ENCODE measurements at regions not wholly inside any gene's neighbourhood (a gene's known extent, or its start where the extent isn't known, plus 50 kb on each side); places are given as distances from the start of the nearest gene placed in this dataset.

DNA sequence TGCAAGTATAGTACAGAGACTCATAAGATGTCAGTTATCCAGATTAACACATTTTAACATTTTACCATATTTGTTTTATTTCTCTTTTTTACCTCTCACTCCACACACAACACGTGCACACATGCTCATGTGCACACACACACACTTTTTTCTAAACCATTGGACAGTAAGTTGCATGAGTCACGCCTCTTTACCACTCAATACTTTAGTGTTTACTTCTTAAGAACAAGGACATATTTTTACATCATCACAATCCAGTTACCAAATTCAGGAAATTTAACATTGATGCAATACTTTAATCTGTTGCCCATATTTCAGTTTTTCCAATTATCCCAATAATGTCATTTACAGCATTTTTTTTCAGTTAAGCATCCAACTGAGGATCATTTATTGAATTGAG, 109.0 kb downstream of the RIN2 start:
- no peak for TF ChIP-seq TAF1 (IDR thresholded peaks at IDR 0.05; ENCODE audit: borderline replicate concordance, insufficient read depth, low read length)
- no peak for TF ChIP-seq POLR2AphosphoS5 (IDR thresholded peaks at IDR 0.05; ENCODE audit: low read depth, low read length)
- TF ChIP-seq REST (IDR thresholded peaks at IDR 0.05; ENCODE audit: insufficient read depth in 1 of 2, low read depth in 2 of 2, low read length in 2 of 2): no peak
- no peak for TF ChIP-seq FOXP2 (optimal IDR thresholded peaks at IDR 0.05; ENCODE audit: borderline replicate concordance, extremely low read depth, extremely low read length, insufficient read depth)
- TF ChIP-seq SIN3A (IDR thresholded peaks at IDR 0.05; ENCODE audit: borderline replicate concordance, insufficient read depth, low read length): no peak

DNA sequence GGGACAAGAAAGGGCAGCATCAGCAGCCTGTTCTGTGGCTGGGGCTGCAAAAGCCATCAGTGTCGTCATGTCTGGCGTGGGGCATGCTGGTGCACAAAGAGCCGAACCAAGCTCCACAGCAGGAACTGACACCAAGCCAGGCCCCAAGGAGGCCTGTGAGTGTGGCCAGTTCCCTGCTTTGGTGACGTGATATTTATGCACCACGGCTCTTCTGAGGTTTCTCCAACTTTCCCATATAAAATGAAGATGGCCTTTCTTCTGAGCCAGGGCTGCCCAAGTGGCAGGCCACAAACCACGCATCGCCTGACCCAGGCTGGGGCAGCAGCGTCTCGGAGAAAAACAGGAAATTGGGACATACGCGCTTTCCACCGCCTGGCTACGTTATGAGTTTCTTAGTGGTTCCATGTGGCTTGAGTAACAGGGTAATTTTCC, 109.9 kb downstream of the RIN2 start:
- no peak for TF ChIP-seq REST (IDR thresholded peaks at IDR 0.05; ENCODE audit: insufficient read depth in 1 of 2, low read depth in 2 of 2, low read length in 2 of 2)
- no peak for TF ChIP-seq TAF1 (IDR thresholded peaks at IDR 0.05; ENCODE audit: borderline replicate concordance, insufficient read depth, low read length)
- no peak for TF ChIP-seq POLR2AphosphoS5 (IDR thresholded peaks at IDR 0.05; ENCODE audit: low read depth, low read length)
- no peak for TF ChIP-seq SIN3A (IDR thresholded peaks at IDR 0.05; ENCODE audit: borderline replicate concordance, insufficient read depth, low read length)
- no peak for TF ChIP-seq FOXP2 (optimal IDR thresholded peaks at IDR 0.05; ENCODE audit: borderline replicate concordance, extremely low read depth, extremely low read length, insufficient read depth)

- TF ChIP-seq SIN3A (IDR thresholded peaks at IDR 0.05; ENCODE audit: borderline replicate concordance, insufficient read depth, low read length): no peak
Measured at GRCh38 chr20:19868441-19868840, 110.4 kb downstream of the RIN2 start.

GRCh38 chr20:19872001-19872400, 113.9 kb downstream of the RIN2 start:
- TF ChIP-seq REST (IDR thresholded peaks at IDR 0.05; ENCODE audit: insufficient read depth in 1 of 2, low read depth in 2 of 2, low read length in 2 of 2) (no peak), POLR2AphosphoS5 (IDR thresholded peaks at IDR 0.05; ENCODE audit: low read depth, low read length) (no peak), FOXP2 (optimal IDR thresholded peaks at IDR 0.05; ENCODE audit: borderline replicate concordance, extremely low read depth, extremely low read length, insufficient read depth) (no peak)

GRCh38 chr20:19874040-19874727, 116.1 kb downstream of the RIN2 start:
- TF ChIP-seq FOXP2 (optimal IDR thresholded peaks at IDR 0.05; ENCODE audit: borderline replicate concordance, extremely low read depth, extremely low read length, insufficient read depth) (no peak), TAF1 (IDR thresholded peaks at IDR 0.05; ENCODE audit: borderline replicate concordance, insufficient read depth, low read length) (no peak), REST (IDR thresholded peaks at IDR 0.05; ENCODE audit: insufficient read depth in 1 of 2, low read depth in 2 of 2, low read length in 2 of 2) (no peak), POLR2AphosphoS5 (IDR thresholded peaks at IDR 0.05; ENCODE audit: low read depth, low read length) (no peak), SIN3A (IDR thresholded peaks at IDR 0.05; ENCODE audit: borderline replicate concordance, insufficient read depth, low read length) (no peak)

Measured in PFSK-1 (cell line).